Panc1 (cell line): ENCODE measurements at regions not wholly inside any gene's neighbourhood (a gene's known extent, or its start where the extent isn't known, plus 50 kb on each side); places are given as distances from the start of the nearest gene placed in this dataset.

Experiments used
- ATAC-seq: fragments of 200-7000 bp; cut with Tn5 transposase; 2 replicates; pipeline ENCODE4 v1.9.1; 2020; ENCODE audit warnings: mild to moderate bottlenecking, moderate library complexity
- BruUV-seq: library from RNA; stranded (reverse); fragments of 400-500 nt; replicated peaks from 2 replicates; lab custom pipeline; 2021; lab: Mats Ljungman, UMichigan
- CTCF ChIA-PET: fragments of 300-600 bp; sonication (Branson Sonifier 250); formaldehyde crosslinking; loops from one replicate; lab custom pipeline; 2022; ENCODE audit warnings: antibody characterized with exemption; lab: Charles Lee
- POLR2A ChIA-PET: fragments of 300-600 bp; sonication (Branson Sonifier 250); formaldehyde crosslinking; loops from one replicate; lab custom pipeline; 2022; ENCODE audit warnings: antibody characterized with exemption; lab: Charles Lee
- DNase-seq: peaks from one replicate; pipeline ENCODE4 v3.0.0-alpha.2; 2010; ENCODE audit warnings: low read depth, low spot score
- H3K27ac ChIP-seq: 2 replicates; pipeline ENCODE4 v1.5.1; 2011; ENCODE audit warnings: mild to moderate bottlenecking, low read length, inconsistent platforms
- H3K27me3 ChIP-seq: fragments of 200-500 bp; sonication (Bioruptor generic); 2 replicates; pipeline ENCODE4 v1.6.0; 2014; ENCODE audit warnings: low read length, inconsistent platforms; ENCODE audit not compliant: control insufficient read depth, insufficient read depth
- H3K36me3 ChIP-seq: fragments of 200-500 bp; sonication (Bioruptor generic); 2 replicates; pipeline ENCODE4 v1.5.1; 2014; ENCODE audit warnings: inconsistent platforms, mild to moderate bottlenecking, low read length, moderate library complexity; ENCODE audit not compliant: control insufficient read depth, insufficient read depth
- H3K4me1 ChIP-seq: 2 replicates; pipeline ENCODE4 v1.5.1; 2011; ENCODE audit warnings: inconsistent platforms, mild to moderate bottlenecking, low read length, moderate library complexity; ENCODE audit not compliant: control insufficient read depth, insufficient read depth
- H3K4me3 ChIP-seq, 2 experiments: 2 replicates each; pipeline ENCODE4 v1.5.1; 2011 to 2012; ENCODE audit warnings: low read depth in 2 of 2, low read length in 2 of 2, mild to moderate bottlenecking in 2 of 2, inconsistent platforms in 1 of 2, moderate library complexity in 1 of 2
- H3K9me3 ChIP-seq: fragments of 200-500 bp; sonication (Bioruptor generic); 2 replicates; pipeline ENCODE4 v1.5.1; 2014; ENCODE audit warnings: low read depth, mild to moderate bottlenecking, inconsistent platforms, low read length, moderate library complexity; ENCODE audit not compliant: control insufficient read depth, insufficient read depth
- POLR2AphosphoS5 ChIP-seq: IDR thresholded peaks from 2 replicates; pipeline ENCODE4 v1.6.1; 2012; ENCODE audit warnings: mild to moderate bottlenecking, low read depth, low read length, moderate library complexity
- SIN3A ChIP-seq: IDR thresholded peaks from 2 replicates; pipeline ENCODE4 v1.6.1; 2012; ENCODE audit warnings: low read depth, mild to moderate bottlenecking, low read length, moderate library complexity, borderline replicate concordance; ENCODE audit not compliant: insufficient read depth
- TCF7L2 ChIP-seq: IDR thresholded peaks from 2 replicates; pipeline ENCODE4 v1.6.1; 2011; ENCODE audit warnings: mild to moderate bottlenecking, low read depth, low read length, inconsistent platforms
- in situ Hi-C: cut with HindIII; loops from 2 replicates; pipeline ENCODE4 v1.10.0; 2016; ENCODE audit warnings: low sequenced_read_pairs, low pct_unique_long_range_greater_than_20kb
- intact Hi-C: fragments of 100-400 bp; cut with micrococcal nuclease; formaldehyde crosslinking; loops from one replicate; pipeline ENCODE4 v1.10.0; 2022; ENCODE audit not compliant: unreplicated experiment
- TF ChIP-seq, protein P1 (sequence below): fragments of 450-650 bp; IDR thresholded peaks from 2 replicates; pipeline ENCODE4 v1.5.1; 2017; ENCODE audit warnings: mild to moderate bottlenecking
- TF ChIP-seq, protein P2 (sequence below), 2 experiments: IDR thresholded peaks; 2 replicates each; pipeline ENCODE4 v1.6.1; 2011 to 2012; ENCODE audit warnings: low read depth in 2 of 2, control low read depth in 1 of 2, low read length in 1 of 2, mild to moderate bottlenecking in 1 of 2, moderate library complexity in 1 of 2; ENCODE audit not compliant: insufficient read depth in 1 of 2

DNA sequence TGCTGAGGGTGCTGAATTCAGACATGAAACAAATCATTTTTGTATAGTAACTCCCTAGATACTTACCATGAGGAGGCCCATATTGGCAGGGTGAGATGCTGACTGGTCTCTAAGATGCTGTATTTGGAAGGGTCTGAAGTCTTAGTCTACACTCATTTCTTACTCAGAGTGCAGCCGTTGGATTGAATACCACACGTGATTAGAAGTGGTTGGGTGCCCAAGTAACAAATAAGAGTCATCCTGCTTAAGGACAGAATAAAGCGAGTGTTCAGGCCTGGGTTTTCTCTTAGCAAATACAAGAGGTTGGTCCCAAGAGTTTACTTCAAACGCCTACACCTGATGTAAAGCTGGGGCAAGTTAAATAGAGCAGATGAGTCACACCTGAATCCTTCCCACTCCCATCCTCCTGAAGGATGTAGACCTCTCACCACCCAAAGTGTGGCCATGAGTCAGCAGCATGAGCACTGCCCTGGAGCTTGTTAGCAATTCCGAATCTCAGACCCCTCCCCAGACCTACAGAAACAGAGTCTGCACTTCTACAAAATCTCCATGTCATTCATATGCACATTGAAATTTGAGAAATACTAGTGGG, 284.6 kb upstream of the CDH5 start:
- ChIA-PET POLR2A (no interaction called here), CTCF (no interaction called here)
- ATAC-seq (no peak), DNase-seq (peak; percentile 18)
- intact Hi-C loops (no loop called here), in situ Hi-C loops (no loop called here)
- no peaks in the 10 kb centered on the region for H3K4me1 ChIP-seq
- H3K27ac ChIP-seq: no peak overlapping the region
- no peak overlapping the region for H3K4me3 ChIP-seq
- TF ChIP-seq TCF7L2: no peak
- H3K36me3 ChIP-seq: no peaks in the 10 kb centered on the region
- H3K27me3 ChIP-seq: no peaks in the 10 kb centered on the region
- H3K9me3 ChIP-seq: no peaks in the 10 kb centered on the region
- no TSS peak for BruUV-seq

DNA sequence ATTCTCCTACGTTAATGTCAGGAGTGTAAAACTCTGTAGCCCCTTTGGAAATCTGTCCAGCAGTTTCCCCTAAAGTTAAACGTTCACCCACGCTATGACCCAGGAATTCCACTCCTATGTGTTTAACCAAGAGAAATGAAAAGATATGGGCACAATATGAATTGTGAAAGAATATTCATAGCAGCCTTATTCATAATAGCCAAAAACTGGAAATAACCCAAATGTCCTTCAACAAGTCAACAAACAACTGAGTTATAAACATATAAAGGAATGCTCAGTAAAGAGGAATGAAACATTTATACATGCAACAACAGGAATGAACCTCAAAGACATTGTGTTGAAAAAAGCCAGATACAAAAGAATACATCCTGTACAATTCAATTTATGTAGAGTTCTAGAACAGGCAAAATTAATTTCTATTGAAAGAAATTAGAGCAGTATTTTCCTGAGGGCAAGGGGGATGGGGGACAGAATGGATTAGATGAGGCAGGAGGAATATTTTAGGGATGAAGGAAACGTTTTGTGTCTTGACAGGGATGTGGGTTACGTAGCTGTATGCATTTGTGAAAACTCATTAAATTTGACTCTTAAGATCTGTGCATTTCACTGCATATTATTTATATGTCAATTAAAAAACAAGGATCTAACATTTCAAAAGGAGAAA, 286.7 kb upstream of the CDH5 start:
- TF ChIP-seq, protein P1, sequence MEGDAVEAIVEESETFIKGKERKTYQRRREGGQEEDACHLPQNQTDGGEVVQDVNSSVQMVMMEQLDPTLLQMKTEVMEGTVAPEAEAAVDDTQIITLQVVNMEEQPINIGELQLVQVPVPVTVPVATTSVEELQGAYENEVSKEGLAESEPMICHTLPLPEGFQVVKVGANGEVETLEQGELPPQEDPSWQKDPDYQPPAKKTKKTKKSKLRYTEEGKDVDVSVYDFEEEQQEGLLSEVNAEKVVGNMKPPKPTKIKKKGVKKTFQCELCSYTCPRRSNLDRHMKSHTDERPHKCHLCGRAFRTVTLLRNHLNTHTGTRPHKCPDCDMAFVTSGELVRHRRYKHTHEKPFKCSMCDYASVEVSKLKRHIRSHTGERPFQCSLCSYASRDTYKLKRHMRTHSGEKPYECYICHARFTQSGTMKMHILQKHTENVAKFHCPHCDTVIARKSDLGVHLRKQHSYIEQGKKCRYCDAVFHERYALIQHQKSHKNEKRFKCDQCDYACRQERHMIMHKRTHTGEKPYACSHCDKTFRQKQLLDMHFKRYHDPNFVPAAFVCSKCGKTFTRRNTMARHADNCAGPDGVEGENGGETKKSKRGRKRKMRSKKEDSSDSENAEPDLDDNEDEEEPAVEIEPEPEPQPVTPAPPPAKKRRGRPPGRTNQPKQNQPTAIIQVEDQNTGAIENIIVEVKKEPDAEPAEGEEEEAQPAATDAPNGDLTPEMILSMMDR: no peak
- no peak for TF ChIP-seq SIN3A
- TF ChIP-seq TCF7L2: no peak
- TF ChIP-seq, protein P2, sequence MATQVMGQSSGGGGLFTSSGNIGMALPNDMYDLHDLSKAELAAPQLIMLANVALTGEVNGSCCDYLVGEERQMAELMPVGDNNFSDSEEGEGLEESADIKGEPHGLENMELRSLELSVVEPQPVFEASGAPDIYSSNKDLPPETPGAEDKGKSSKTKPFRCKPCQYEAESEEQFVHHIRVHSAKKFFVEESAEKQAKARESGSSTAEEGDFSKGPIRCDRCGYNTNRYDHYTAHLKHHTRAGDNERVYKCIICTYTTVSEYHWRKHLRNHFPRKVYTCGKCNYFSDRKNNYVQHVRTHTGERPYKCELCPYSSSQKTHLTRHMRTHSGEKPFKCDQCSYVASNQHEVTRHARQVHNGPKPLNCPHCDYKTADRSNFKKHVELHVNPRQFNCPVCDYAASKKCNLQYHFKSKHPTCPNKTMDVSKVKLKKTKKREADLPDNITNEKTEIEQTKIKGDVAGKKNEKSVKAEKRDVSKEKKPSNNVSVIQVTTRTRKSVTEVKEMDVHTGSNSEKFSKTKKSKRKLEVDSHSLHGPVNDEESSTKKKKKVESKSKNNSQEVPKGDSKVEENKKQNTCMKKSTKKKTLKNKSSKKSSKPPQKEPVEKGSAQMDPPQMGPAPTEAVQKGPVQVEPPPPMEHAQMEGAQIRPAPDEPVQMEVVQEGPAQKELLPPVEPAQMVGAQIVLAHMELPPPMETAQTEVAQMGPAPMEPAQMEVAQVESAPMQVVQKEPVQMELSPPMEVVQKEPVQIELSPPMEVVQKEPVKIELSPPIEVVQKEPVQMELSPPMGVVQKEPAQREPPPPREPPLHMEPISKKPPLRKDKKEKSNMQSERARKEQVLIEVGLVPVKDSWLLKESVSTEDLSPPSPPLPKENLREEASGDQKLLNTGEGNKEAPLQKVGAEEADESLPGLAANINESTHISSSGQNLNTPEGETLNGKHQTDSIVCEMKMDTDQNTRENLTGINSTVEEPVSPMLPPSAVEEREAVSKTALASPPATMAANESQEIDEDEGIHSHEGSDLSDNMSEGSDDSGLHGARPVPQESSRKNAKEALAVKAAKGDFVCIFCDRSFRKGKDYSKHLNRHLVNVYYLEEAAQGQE (IDR thresholded peaks at IDR 0.05; ENCODE audit: insufficient read depth in 1 of 2, low read depth in 2 of 2, low read length in 1 of 2): no peak
- no peak for TF ChIP-seq POLR2AphosphoS5
- Histone ChIP-seq H3K4me1 (no peaks in the 10 kb centered on the region), H3K27ac (no peak overlapping the region), H3K36me3 (no peaks in the 10 kb centered on the region), H3K4me3 (no peak overlapping the region), H3K9me3 (no peaks in the 10 kb centered on the region), H3K27me3 (no peaks in the 10 kb centered on the region)
- intact Hi-C loops: no loop called here
- in situ Hi-C loops: no loop called here
- ATAC-seq (no peak), DNase-seq (no peak)
- ChIA-PET POLR2A (no interaction called here), CTCF (no interaction called here)
- no TSS peak for BruUV-seq
